ENCODE measurements at regions not wholly inside any gene's neighbourhood (a gene's known extent, or its start where the extent isn't known, plus 50 kb on each side); places are given as distances from the start of the nearest gene placed in this dataset.

DNA sequence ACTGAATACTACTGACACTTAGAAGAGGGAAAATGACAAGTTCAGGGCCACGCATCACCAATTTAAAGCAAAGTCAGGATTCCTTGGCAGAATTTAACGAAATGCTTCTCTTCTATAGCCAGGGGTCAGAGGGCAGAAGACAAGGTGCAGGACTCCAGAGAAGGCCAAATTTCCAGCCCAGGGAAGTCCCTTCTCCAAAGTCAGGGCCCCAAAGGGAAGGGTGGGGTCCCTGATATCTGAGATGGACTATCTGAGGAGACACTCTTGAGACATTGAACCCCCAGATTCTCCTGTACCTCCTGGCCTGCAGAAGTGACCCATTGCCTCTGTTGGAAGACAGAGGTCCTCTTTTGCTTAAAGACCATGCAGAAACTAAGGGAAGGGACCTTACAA lies 91.2 kb downstream of the RPS6KA4 start:
- no peak for TF ChIP-seq EZH2phosphoT487 (IDR thresholded peaks at IDR 0.05; ENCODE audit: insufficient read depth, low read depth)
- no peak for TF ChIP-seq EZH2 (IDR thresholded peaks at IDR 0.05; ENCODE audit: insufficient read depth, poor library complexity, severe bottlenecking)
